H1 (cell line): ENCODE measurements at regions not wholly inside any gene's neighbourhood (a gene's known extent, or its start where the extent isn't known, plus 50 kb on each side); places are given as distances from the start of the nearest gene placed in this dataset.

Experiments used
- CBX5 ChIP-seq: fragments of 300-800, 300-1000 bp; sonication (generic); IDR thresholded peaks from 2 replicates; pipeline ENCODE4 v1.7.1; 2016; ENCODE audit warnings: antibody characterized with exemption, low read length, low read depth
- CTCF ChIP-seq, 3 experiments: IDR thresholded peaks; 1 replicate in 2 of 3; 2 replicates in 1 of 3; pipeline versions ENCODE4 v1.5.1 to v1.6.1; 2011; ENCODE audit warnings: low read length in 3 of 3, mild to moderate bottlenecking in 3 of 3, inconsistent platforms in 2 of 3, low read depth in 1 of 3, moderate library complexity in 1 of 3; ENCODE audit not compliant: insufficient read depth in 1 of 3; ENCODE audit errors: control extremely low read depth in 1 of 3
- POLR2A ChIP-seq, 2 experiments: IDR thresholded peaks; 1 replicate in 1 of 2; 2 replicates in 1 of 2; pipeline ENCODE4 v1.6.1; 2011; ENCODE audit warnings: low read depth in 2 of 2, low read length in 2 of 2, mild to moderate bottlenecking in 2 of 2; ENCODE audit errors: control extremely low read depth in 1 of 2
- RBBP5 ChIP-seq: IDR thresholded peaks from 2 replicates; pipeline ENCODE4 v1.7.1; 2012; ENCODE audit warnings: low read depth, mild to moderate bottlenecking, inconsistent platforms, low read length, moderate library complexity, borderline replicate concordance
- YY1 ChIP-seq: IDR thresholded peaks from 2 replicates; pipeline ENCODE4 v1.6.1; 2011; ENCODE audit warnings: low read depth, mild to moderate bottlenecking, low read length

GRCh38 chr9:13719446-13719845 lies 440.0 kb upstream of the MPDZ start:
- TF ChIP-seq RBBP5 (no peak), POLR2A (IDR thresholded peaks at IDR 0.05; ENCODE audit: control extremely low read depth in 1 of 2, low read depth in 2 of 2, low read length in 2 of 2) (no peak), CTCF (IDR thresholded peaks at IDR 0.05; ENCODE audit: control extremely low read depth in 1 of 3, insufficient read depth in 1 of 3, low read depth in 1 of 3, low read length in 3 of 3) (no peak), CBX5 (no peak), YY1 (no peak)
